DND-41 (cell line): ENCODE measurements at regions not wholly inside any gene's neighbourhood (a gene's known extent, or its start where the extent isn't known, plus 50 kb on each side); places are given as distances from the start of the nearest gene placed in this dataset.

Experiments used
- ATAC-seq: fragments of 200-7000 bp; cut with Tn5 transposase; 3 replicates; pipeline ENCODE4 v1.9.1; 2021; ENCODE audit warnings: low read depth; ENCODE audit not compliant: insufficient read depth
- DNase-seq: peaks from one replicate; pipeline ENCODE4 v3.0.0-alpha.2; 2020
- H2AFZ ChIP-seq: 2 replicates; pipeline ENCODE4 v1.6.0; 2012; ENCODE audit warnings: low read depth, low read length
- H3K27ac ChIP-seq: 2 replicates; pipeline ENCODE4 v1.5.1; 2012; ENCODE audit warnings: low read length, inconsistent platforms
- H3K27me3 ChIP-seq: fragments of 200-600 bp; sonication (generic); 2 replicates; pipeline ENCODE4 v1.6.0; 2012; ENCODE audit warnings: low read length, mild to moderate bottlenecking, inconsistent platforms; ENCODE audit not compliant: insufficient read depth, poor library complexity
- H3K36me3 ChIP-seq: 2 replicates; pipeline ENCODE4 v1.5.1; 2012; ENCODE audit warnings: low read length, inconsistent platforms; ENCODE audit not compliant: insufficient read depth
- H3K4me1 ChIP-seq: 2 replicates; pipeline ENCODE4 v1.5.1; 2012; ENCODE audit warnings: mild to moderate bottlenecking, low read length; ENCODE audit not compliant: insufficient read depth
- H3K4me2 ChIP-seq: 2 replicates; pipeline ENCODE4 v1.6.0; 2012; ENCODE audit warnings: mild to moderate bottlenecking, moderate library complexity, low read length, inconsistent platforms; ENCODE audit not compliant: insufficient read depth
- H3K4me3 ChIP-seq, 2 experiments: fragments of 200-600 bp in 1 of 2; shearing (Covaris generic) in 1 of 2; 2 replicates each; pipeline ENCODE4 v1.5.1; 2012 to 2016; ENCODE audit warnings: inconsistent platforms in 2 of 2, low read length in 2 of 2, mild to moderate bottlenecking in 2 of 2, low read depth in 1 of 2, moderate library complexity in 1 of 2
- H3K79me2 ChIP-seq: 2 replicates; pipeline ENCODE4 v1.6.0; 2012; ENCODE audit warnings: low read length, inconsistent platforms; ENCODE audit not compliant: insufficient read depth
- H3K9ac ChIP-seq: 2 replicates; pipeline ENCODE4 v1.6.0; 2012; ENCODE audit warnings: low read depth, mild to moderate bottlenecking, inconsistent platforms, low read length, moderate library complexity
- H3K9me3 ChIP-seq: 2 replicates; pipeline ENCODE4 v1.5.1; 2012; ENCODE audit warnings: low read length, moderate library complexity, mild to moderate bottlenecking, inconsistent platforms; ENCODE audit not compliant: insufficient read depth, severe bottlenecking
- H4K20me1 ChIP-seq: 2 replicates; pipeline ENCODE4 v1.6.0; 2012; ENCODE audit warnings: low read length; ENCODE audit not compliant: insufficient read depth
- CTCF ChIP-seq: IDR thresholded peaks from 2 replicates; pipeline ENCODE4 v1.5.1; 2012; ENCODE audit warnings: borderline replicate concordance, low read length, moderate library complexity, mild to moderate bottlenecking; ENCODE audit not compliant: poor library complexity, severe bottlenecking; ENCODE audit errors: extremely low read depth
- EZH2 ChIP-seq: IDR thresholded peaks from 3 replicates; pipeline ENCODE4 v1.6.1; 2012; ENCODE audit warnings: borderline replicate concordance, low read depth, mild to moderate bottlenecking, moderate library complexity, low read length, inconsistent platforms; ENCODE audit not compliant: severe bottlenecking

DNA sequence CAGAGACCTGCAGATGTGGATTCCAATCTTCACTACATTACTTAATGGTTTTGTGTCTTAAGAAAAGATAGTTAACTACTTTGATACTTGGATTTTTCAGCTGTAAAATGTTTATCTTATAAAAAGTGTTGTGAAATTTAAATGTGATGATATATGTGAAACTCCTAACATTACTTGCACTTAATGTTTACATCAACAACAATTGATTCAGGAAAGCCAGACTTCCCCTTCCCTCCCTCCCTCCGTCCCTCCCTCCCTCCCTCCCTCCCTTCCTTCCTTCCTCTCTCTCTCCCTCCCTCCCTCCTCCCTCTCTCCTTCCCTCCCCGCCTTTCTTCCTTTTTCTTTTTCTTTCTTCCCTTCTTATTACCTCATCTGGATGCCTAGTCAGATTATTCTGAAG lies 773.9 kb upstream of the FAM98A start:
- no peaks in the 10 kb centered on the region for H3K9me3 ChIP-seq
- no peak overlapping the region for H2AFZ ChIP-seq
- H3K36me3 ChIP-seq: no peaks in the 10 kb centered on the region
- TF ChIP-seq EZH2: no peak
- H4K20me1 ChIP-seq: no peaks in the 10 kb centered on the region
- no peak overlapping the region for H3K27ac ChIP-seq
- no peaks in the 10 kb centered on the region for H3K4me1 ChIP-seq
- no peak for ATAC-seq
- no peaks in the 10 kb centered on the region for H3K27me3 ChIP-seq
- no peak for DNase-seq
- H3K9ac ChIP-seq: no peak overlapping the region
- H3K4me3 ChIP-seq: no peak overlapping the region
- H3K79me2 ChIP-seq: no peaks in the 10 kb centered on the region
- H3K4me2 ChIP-seq: no peak overlapping the region

DNA sequence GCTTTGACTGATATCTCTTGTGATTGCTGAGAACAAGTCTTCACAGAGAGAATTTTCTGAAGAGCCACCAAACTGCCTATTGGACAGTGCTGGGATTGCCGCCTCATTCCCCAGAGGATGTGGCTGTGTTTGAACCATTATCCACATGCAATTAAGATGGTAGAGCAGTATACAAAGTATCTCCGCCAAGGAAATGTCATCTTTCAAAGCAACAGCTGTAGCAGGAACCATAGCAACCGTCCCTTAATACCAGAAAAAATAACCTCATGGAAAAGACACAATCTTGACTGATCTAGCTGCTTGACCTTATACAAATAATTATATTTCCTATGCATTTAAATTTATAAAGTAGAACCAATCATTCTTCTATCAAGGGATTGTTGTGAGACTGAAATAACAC lies 772.6 kb upstream of the FAM98A start:
- H3K9me3 ChIP-seq: no peaks in the 10 kb centered on the region
- H3K4me1 ChIP-seq: no peaks in the 10 kb centered on the region
- H3K4me3 ChIP-seq: no peak overlapping the region
- TF ChIP-seq CTCF (no peak), EZH2 (no peak)
- H3K27me3 ChIP-seq: no peaks in the 10 kb centered on the region
- H3K27ac ChIP-seq: no peak overlapping the region
- no peaks in the 10 kb centered on the region for H3K79me2 ChIP-seq
- no peaks in the 10 kb centered on the region for H3K36me3 ChIP-seq
- ATAC-seq (no peak), DNase-seq (no peak)
- no peak overlapping the region for H3K4me2 ChIP-seq
- no peak overlapping the region for H3K9ac ChIP-seq
- H4K20me1 ChIP-seq: no peaks in the 10 kb centered on the region
- no peak overlapping the region for H2AFZ ChIP-seq

DNA sequence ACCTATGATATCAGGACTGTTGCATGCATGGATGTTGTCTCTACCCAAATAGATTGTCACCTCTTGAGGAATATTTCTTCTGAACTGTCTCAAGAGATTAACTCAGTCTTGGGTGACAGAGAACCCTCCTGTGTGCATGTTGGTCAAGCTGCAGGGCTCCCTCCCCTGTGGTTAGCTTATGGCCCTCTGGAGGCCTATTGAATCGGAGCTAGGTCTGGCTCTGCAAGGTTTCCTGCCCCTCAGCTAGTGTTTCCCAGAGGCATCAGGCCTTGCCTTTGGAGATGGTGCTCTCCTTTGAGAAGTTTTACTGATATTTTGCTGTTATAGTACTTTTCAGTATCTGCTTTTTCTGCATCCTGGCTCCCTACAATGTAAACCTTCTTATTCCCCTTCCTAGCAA lies 769.2 kb upstream of the FAM98A start:
- Histone ChIP-seq H3K4me3 (no peak overlapping the region), H2AFZ (no peak overlapping the region), H3K4me2 (no peak overlapping the region), H3K9ac (no peak overlapping the region), H3K27me3 (no peaks in the 10 kb centered on the region), H4K20me1 (no peaks in the 10 kb centered on the region), H3K27ac (no peak overlapping the region), H3K4me1 (no peaks in the 10 kb centered on the region), H3K79me2 (no peaks in the 10 kb centered on the region), H3K9me3 (no peaks in the 10 kb centered on the region), H3K36me3 (no peaks in the 10 kb centered on the region)
- no peak for ATAC-seq
- TF ChIP-seq CTCF (no peak), EZH2 (no peak)
- DNase-seq: no peak

- H3K36me3 ChIP-seq: no peaks in the 10 kb centered on the region
- H3K27me3 ChIP-seq: no peaks in the 10 kb centered on the region
- DNase-seq (no peak), ATAC-seq (no peak)
- H3K4me3 ChIP-seq: no peak overlapping the region
- no peaks in the 10 kb centered on the region for H3K4me1 ChIP-seq
- H4K20me1 ChIP-seq: no peaks in the 10 kb centered on the region
- H3K4me2 ChIP-seq: no peak overlapping the region
- H3K79me2 ChIP-seq: no peaks in the 10 kb centered on the region
- H3K9ac ChIP-seq: no peak overlapping the region
- H2AFZ ChIP-seq: no peak overlapping the region
- no peak for TF ChIP-seq CTCF
- no peak for TF ChIP-seq EZH2
- no peaks in the 10 kb centered on the region for H3K9me3 ChIP-seq
- no peak overlapping the region for H3K27ac ChIP-seq
Measured at GRCh38 chr2:34365932-34366331, 766.8 kb upstream of the FAM98A start.
